ENCODE measurements at regions not wholly inside any gene's neighbourhood (a gene's known extent, or its start where the extent isn't known, plus 50 kb on each side); places are given as distances from the start of the nearest gene placed in this dataset.

DNA sequence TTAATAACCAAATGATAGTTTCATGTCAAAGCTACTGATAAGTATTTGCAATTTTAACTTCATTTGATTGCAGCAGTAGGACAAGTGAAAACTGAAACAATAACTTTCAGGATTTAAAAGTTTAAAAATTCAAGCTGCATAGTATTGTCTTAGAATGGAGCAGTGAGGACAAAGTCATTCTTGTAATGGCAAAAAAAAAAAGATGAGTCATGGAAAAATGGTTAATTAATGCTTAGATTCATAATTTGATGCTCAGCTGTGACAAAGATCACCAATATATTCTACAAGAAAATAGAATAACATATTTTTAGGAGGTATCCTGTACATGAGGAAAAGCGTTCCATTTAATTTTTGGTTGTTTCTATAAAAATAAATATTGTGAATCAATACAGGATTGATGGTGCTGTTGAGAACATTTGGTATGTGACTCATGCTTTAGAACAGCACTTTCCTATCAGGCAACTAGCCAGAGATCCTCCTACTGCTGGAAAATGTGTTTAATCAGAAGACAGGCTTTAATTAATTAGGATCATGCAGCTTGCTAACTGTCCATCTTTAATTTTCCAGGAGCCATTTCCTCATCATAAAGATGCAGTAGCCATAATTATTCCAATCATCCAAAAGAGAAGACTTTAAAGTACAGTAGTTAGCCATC, 239.0 kb upstream of the MMADHC start:
- Histone ChIP-seq H3K9ac (ENCODE audit: low read length) (no peak overlapping the region), H3K9me3 (ENCODE audit: low read length) (no peaks in the 10 kb centered on the region), H3K4me3 (ENCODE audit: low read depth in 1 of 2, low read length in 2 of 2) (no peak overlapping the region), H3K4me1 (ENCODE audit: insufficient read depth, low read length) (no peaks in the 10 kb centered on the region), H3K36me3 (ENCODE audit: insufficient read depth, low read length) (no peaks in the 10 kb centered on the region), H3K27ac (ENCODE audit: low read depth, low read length) (no peak overlapping the region), H3K27me3 (ENCODE audit: control insufficient read depth in 1 of 2, insufficient read depth in 2 of 2, low read length in 2 of 2) (no peaks in the 10 kb centered on the region)

DNA sequence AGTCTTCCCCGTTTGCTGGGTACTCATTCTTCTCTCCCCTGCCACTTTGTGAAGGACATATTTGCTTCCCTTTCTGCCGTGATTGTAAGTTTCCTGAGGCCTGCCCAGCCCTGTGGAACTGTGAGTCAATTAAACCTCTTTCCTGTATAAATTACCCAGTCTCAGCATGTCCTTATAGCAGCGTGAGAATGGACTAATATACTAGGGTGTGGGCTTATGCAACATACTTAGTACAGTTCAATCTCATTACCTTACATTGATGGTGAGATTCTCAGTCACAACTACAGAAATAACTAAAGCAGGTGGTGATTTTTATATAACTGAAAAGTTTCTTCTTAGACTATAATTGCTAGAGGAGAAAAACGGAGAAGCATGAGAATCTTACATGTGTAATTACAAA, 237.9 kb upstream of the MMADHC start:
- H3K4me1 ChIP-seq (ENCODE audit: insufficient read depth, low read length) = no peaks in the 10 kb centered on the region
- no peaks in the 10 kb centered on the region for H3K9me3 ChIP-seq (ENCODE audit: low read length)
- H3K27ac ChIP-seq (ENCODE audit: low read depth, low read length) = no peak overlapping the region
- no peaks in the 10 kb centered on the region for H3K36me3 ChIP-seq (ENCODE audit: insufficient read depth, low read length)
- no peak overlapping the region for H3K9ac ChIP-seq (ENCODE audit: low read length)
- H3K27me3 ChIP-seq (ENCODE audit: control insufficient read depth in 1 of 2, insufficient read depth in 2 of 2, low read length in 2 of 2) = no peaks in the 10 kb centered on the region
- no peak overlapping the region for H3K4me3 ChIP-seq (ENCODE audit: low read depth in 1 of 2, low read length in 2 of 2)

DNA sequence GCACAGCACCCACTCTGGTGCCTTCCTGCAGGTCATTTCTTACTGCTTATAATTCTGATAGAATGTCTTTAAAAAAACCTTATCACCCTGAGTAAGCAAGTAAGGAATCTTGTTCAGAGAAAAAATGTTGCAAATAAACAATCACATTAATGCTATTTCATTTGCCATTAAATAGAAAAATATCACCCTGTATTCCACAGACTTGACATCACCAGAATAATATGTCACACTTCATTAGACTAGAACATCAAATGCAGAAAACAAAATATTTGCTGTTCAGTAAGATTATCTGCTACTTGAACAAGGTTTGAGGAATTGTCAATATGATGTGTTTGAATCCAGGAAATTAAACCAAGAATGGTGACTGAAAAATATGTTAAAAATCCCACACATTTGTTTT, 236.6 kb upstream of the MMADHC start:
- H3K27ac ChIP-seq (ENCODE audit: low read depth, low read length) = no peak overlapping the region
- H3K27me3 ChIP-seq (ENCODE audit: control insufficient read depth in 1 of 2, insufficient read depth in 2 of 2, low read length in 2 of 2) = no peaks in the 10 kb centered on the region
- no peaks in the 10 kb centered on the region for H3K4me1 ChIP-seq (ENCODE audit: insufficient read depth, low read length)
- H3K9me3 ChIP-seq (ENCODE audit: low read length) = no peaks in the 10 kb centered on the region
- no peak overlapping the region for H3K9ac ChIP-seq (ENCODE audit: low read length)
- no peak overlapping the region for H3K4me3 ChIP-seq (ENCODE audit: low read depth in 1 of 2, low read length in 2 of 2)
- H3K36me3 ChIP-seq (ENCODE audit: insufficient read depth, low read length) = no peaks in the 10 kb centered on the region

DNA sequence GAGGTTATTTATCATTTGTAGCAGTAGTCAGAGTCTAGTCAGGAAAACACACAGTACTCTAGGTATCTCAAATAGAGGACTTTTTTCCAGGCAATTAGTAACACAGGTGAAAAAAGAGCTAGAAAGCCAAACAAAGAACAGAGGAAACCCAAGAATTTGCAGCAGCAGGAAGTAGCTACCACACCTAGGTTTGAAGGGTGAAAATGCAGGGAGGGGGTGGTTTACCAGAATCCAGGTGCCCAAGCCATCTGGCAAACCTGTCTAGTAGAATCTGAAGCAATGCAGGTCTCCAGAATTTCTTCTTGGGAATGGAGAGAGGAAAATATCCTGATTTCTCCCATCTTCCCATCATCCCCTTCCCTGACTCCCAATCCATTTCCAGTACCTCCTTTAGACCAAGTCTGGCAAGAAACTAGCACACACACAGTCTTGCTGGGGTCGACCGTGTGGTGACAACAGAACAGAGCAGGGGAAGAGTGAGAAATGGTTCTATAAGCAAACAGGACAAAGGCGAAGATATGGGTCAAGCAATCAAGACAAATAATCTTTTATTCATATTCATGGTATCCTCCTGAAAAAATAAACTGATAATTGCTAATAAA, 231.9 kb upstream of the MMADHC start:
- H3K9ac ChIP-seq (ENCODE audit: low read length) = no peak overlapping the region
- H3K4me3 ChIP-seq (ENCODE audit: low read depth in 1 of 2, low read length in 2 of 2) = no peak overlapping the region
- peaks cover 11% of the 10 kb centered on the region for H3K4me1 ChIP-seq (ENCODE audit: insufficient read depth, low read length)
- H3K9me3 ChIP-seq (ENCODE audit: low read length) = no peaks in the 10 kb centered on the region
- no peaks in the 10 kb centered on the region for H3K27me3 ChIP-seq (ENCODE audit: control insufficient read depth in 1 of 2, insufficient read depth in 2 of 2, low read length in 2 of 2)
- H3K27ac ChIP-seq (ENCODE audit: low read depth, low read length) = no peak overlapping the region
- no peaks in the 10 kb centered on the region for H3K36me3 ChIP-seq (ENCODE audit: insufficient read depth, low read length)

DNA sequence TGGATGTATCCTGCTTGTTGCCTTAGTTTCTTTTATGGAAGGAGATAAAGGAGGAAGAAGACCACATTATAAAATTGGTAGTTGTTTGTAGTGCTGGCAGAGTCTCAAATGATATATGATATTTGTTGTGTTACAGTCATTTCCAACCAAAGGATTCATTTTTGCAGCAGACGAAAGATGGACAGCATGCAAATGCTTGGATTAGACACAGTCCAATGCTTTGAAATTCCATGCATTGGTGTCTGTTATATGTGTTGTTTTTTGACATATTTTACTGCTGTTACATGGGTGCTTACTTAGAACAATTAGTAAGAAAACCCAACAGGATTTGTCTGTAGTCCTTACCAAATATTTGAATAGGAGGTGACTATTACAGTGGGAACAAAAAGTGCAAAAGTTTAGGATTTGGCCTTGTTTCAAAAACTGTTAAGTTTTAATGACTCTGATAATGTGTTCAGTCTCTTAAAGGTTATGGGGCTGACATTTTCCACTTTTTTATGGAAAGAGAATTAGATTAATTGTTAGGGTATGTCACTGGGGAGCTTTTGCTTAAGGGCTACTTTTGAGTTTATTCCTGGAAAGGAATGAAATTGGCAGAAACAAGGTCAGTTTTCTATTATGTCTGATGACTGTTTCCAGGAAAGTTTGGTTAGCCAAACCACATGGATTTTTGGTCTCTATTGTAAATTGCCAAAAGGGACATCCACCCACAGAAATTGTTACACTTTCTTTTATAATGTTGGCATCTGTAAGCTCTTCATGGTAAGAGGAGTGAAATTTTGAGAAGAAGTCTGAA, 229.4 kb upstream of the MMADHC start:
- no peak overlapping the region for H3K27ac ChIP-seq (ENCODE audit: low read depth, low read length)
- no peaks in the 10 kb centered on the region for H3K36me3 ChIP-seq (ENCODE audit: insufficient read depth, low read length)
- no peaks in the 10 kb centered on the region for H3K27me3 ChIP-seq (ENCODE audit: control insufficient read depth in 1 of 2, insufficient read depth in 2 of 2, low read length in 2 of 2)
- H3K4me3 ChIP-seq (ENCODE audit: low read depth in 1 of 2, low read length in 2 of 2) = no peak overlapping the region
- H3K9ac ChIP-seq (ENCODE audit: low read length) = no peak overlapping the region
- peaks cover 11% of the 10 kb centered on the region for H3K4me1 ChIP-seq (ENCODE audit: insufficient read depth, low read length)
- H3K9me3 ChIP-seq (ENCODE audit: low read length) = no peaks in the 10 kb centered on the region

DNA sequence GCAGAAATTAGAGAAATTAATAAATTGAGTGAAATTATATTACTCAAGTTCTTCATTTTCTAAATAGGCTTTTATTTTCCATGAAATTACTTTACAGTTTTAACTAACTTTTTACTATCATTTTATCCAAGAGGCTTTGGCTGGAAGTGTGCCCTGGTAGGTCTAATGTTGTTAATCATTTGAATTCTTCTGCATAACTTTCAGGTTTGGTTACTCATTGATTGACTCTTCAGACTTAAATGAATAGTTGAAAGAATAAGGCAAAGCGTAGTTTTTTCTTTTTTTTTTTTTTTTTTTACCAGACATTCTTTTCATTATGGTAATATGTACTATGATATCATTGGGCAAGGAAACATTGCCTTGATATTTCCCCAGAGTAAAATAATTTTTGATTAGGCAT, 228.4 kb upstream of the MMADHC start:
- Histone ChIP-seq H3K27me3 (ENCODE audit: control insufficient read depth in 1 of 2, insufficient read depth in 2 of 2, low read length in 2 of 2) (no peaks in the 10 kb centered on the region), H3K9ac (ENCODE audit: low read length) (no peak overlapping the region), H3K4me3 (ENCODE audit: low read depth in 1 of 2, low read length in 2 of 2) (no peak overlapping the region), H3K9me3 (ENCODE audit: low read length) (no peaks in the 10 kb centered on the region), H3K27ac (ENCODE audit: low read depth, low read length) (no peak overlapping the region), H3K36me3 (ENCODE audit: insufficient read depth, low read length) (no peaks in the 10 kb centered on the region), H3K4me1 (ENCODE audit: insufficient read depth, low read length) (peaks cover 11% of the 10 kb centered on the region)

DNA sequence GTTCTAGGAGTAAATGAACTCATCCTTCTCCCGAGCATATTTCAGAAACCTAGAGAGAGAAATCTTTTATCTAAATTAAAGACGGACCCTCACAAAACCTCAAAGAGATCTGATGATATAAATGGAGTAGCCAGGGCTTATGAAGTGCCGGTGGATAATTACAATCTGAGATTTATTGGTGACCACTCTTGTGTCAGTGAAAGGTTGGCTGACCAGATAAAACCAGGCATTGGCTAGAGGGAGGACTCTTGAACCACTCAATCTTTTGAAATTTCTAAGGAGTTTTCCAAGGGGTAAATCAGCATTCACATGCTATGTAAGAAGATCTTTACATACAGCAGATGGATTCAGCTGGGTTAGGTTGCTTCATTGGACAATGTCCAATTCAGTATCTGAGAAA, 227.3 kb upstream of the MMADHC start:
- Histone ChIP-seq H3K27me3 (ENCODE audit: control insufficient read depth in 1 of 2, insufficient read depth in 2 of 2, low read length in 2 of 2) (no peaks in the 10 kb centered on the region), H3K9me3 (ENCODE audit: low read length) (no peaks in the 10 kb centered on the region), H3K4me3 (ENCODE audit: low read depth in 1 of 2, low read length in 2 of 2) (no peak overlapping the region), H3K36me3 (ENCODE audit: insufficient read depth, low read length) (no peaks in the 10 kb centered on the region), H3K9ac (ENCODE audit: low read length) (no peak overlapping the region), H3K4me1 (ENCODE audit: insufficient read depth, low read length) (peaks cover 11% of the 10 kb centered on the region), H3K27ac (ENCODE audit: low read depth, low read length) (no peak overlapping the region)

DNA sequence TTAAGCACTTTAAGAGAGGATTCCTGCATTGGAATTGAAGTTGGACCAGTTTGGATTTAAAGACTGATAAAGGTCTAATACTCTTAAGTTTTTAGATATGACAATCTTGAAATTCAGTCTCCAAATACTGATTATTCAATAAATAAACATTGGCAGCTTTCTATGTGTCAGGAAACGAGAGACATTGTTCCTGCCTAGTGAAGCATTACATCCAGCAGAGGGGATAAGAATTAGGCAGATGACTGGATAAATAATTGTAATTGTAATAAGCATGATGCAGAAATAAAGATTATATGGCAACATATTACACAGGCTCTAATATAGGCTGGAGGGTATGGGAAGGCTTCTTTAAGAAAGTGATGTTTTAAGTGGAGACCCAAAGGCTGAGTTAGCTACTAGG, 226.5 kb upstream of the MMADHC start:
- no peaks in the 10 kb centered on the region for H3K9me3 ChIP-seq (ENCODE audit: low read length)
- H3K36me3 ChIP-seq (ENCODE audit: insufficient read depth, low read length) = no peaks in the 10 kb centered on the region
- no peak overlapping the region for H3K9ac ChIP-seq (ENCODE audit: low read length)

DNA sequence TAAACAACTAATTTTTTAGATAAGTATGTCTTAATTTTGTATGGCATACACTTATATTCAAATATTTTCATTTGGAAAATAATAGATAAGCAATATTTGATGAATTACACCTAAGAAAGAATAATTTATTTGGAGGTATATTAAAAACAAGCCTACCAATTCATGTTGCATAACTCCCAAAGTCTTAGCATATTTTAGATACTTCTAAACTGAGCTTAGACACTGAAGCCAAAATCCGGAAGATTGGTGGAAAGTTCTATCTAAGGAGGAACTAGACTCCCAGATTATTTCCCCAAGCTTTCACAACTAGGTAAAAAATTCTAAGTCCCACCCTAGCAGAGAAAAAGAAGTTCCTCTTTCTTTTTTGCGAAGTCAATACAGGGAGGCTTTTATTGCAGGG, 221.0 kb upstream of the MMADHC start:
- Histone ChIP-seq H3K27me3 (ENCODE audit: control insufficient read depth in 1 of 2, insufficient read depth in 2 of 2, low read length in 2 of 2) (no peaks in the 10 kb centered on the region), H3K4me1 (ENCODE audit: insufficient read depth, low read length) (no peaks in the 10 kb centered on the region), H3K4me3 (ENCODE audit: low read depth in 1 of 2, low read length in 2 of 2) (no peak overlapping the region), H3K9me3 (ENCODE audit: low read length) (no peaks in the 10 kb centered on the region), H3K36me3 (ENCODE audit: insufficient read depth, low read length) (no peaks in the 10 kb centered on the region), H3K27ac (ENCODE audit: low read depth, low read length) (no peak overlapping the region), H3K9ac (ENCODE audit: low read length) (no peak overlapping the region)

More for the DNA sequence above, 226.5 kb upstream of the MMADHC start:
- Histone ChIP-seq H3K27me3 (ENCODE audit: control insufficient read depth in 1 of 2, insufficient read depth in 2 of 2, low read length in 2 of 2) (no peaks in the 10 kb centered on the region), H3K27ac (ENCODE audit: low read depth, low read length) (no peak overlapping the region), H3K4me1 (ENCODE audit: insufficient read depth, low read length) (peaks cover 11% of the 10 kb centered on the region), H3K4me3 (ENCODE audit: low read depth in 1 of 2, low read length in 2 of 2) (no peak overlapping the region)

DNA sequence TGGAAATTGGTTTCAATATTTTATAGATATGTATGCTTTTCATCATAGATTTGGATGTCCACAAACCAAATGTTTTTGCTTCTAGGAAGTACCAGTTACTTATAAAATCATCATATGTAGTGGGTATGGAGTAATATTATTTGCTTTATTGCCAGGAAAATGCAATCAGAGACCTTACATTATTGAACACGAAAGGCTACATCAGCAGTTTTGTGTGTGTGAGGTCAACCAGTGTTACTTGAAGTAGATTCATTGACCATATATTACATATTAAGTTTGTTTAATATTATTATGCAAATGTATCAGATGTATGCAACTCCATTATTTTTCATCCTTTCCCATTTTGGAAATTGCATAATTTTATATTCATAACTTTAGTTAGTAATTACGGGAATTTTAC, 219.1 kb upstream of the MMADHC start:
- Histone ChIP-seq H3K27me3 (ENCODE audit: control insufficient read depth in 1 of 2, insufficient read depth in 2 of 2, low read length in 2 of 2) (no peaks in the 10 kb centered on the region), H3K9ac (ENCODE audit: low read length) (no peak overlapping the region), H3K36me3 (ENCODE audit: insufficient read depth, low read length) (no peaks in the 10 kb centered on the region)

DNA sequence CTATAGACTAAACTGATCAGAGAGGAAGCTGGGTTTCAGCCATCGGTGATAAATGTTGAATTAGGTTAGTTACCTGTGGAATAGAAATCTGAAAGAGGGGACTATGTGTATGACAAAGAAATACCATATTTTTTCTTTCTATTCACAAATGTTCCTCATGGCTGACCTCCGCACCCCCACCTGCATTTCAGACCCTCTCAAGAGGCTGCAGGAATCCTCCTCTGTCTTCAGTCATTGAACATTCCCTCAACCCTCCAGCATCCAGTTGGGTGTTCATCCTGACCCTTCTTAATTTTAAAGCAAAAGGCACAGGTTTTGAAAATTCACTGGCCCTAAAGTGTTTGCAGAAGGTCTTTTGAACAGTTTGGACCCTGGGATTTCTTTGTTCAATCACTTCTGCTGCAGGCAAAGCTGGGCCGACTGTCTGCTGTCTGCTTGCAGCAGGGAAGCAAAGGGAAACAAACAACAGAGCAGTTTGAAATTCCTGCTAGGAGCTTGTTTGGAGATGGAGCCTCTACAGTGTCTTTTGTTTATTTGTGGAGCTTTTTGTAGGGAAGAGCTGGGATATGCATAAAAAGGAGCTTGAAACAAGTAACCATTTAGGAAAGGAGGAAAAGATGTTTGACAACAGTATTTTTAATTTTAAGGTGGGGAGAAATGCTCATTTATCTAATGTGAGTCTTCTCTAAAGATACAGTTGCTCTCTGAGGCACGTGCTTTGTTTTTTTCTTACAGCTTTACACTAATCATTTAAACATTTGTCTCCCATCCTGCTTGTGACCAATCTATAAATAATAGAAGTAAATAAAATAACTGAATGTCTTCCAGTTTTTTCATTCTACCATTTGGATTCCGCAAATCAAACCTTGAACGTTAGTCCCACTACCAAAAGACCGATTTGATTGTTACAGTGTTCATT, 213.3 kb upstream of the MMADHC start:
- Histone ChIP-seq H3K27me3 (ENCODE audit: control insufficient read depth in 1 of 2, insufficient read depth in 2 of 2, low read length in 2 of 2) (no peaks in the 10 kb centered on the region), H3K9me3 (ENCODE audit: low read length) (no peaks in the 10 kb centered on the region), H3K9ac (ENCODE audit: low read length) (no peak overlapping the region), H3K4me3 (ENCODE audit: low read depth in 1 of 2, low read length in 2 of 2) (no peak overlapping the region), H3K4me1 (ENCODE audit: insufficient read depth, low read length) (no peaks in the 10 kb centered on the region), H3K36me3 (ENCODE audit: insufficient read depth, low read length) (no peaks in the 10 kb centered on the region), H3K27ac (ENCODE audit: low read depth, low read length) (no peak overlapping the region)

More for the DNA sequence above, 219.1 kb upstream of the MMADHC start:
- Histone ChIP-seq H3K4me1 (ENCODE audit: insufficient read depth, low read length) (no peaks in the 10 kb centered on the region), H3K9me3 (ENCODE audit: low read length) (no peaks in the 10 kb centered on the region), H3K4me3 (ENCODE audit: low read depth in 1 of 2, low read length in 2 of 2) (no peak overlapping the region), H3K27ac (ENCODE audit: low read depth, low read length) (no peak overlapping the region)
